ENCODE measurements at regions not wholly inside any gene's neighbourhood (a gene's known extent, or its start where the extent isn't known, plus 50 kb on each side); places are given as distances from the start of the nearest gene placed in this dataset.

- no peak overlapping the region for H3K4me3 ChIP-seq (ENCODE audit: control insufficient read depth in 1 of 7, extremely low read depth in 1 of 7, insufficient read depth in 4 of 7, low read depth in 2 of 7, low read length in 6 of 7)
- H3K27me3 ChIP-seq (replicated peaks in 2 of 5; ENCODE audit: control insufficient read depth in 4 of 5, insufficient read depth in 5 of 5, low read length in 4 of 5) = no peaks in the 10 kb centered on the region
- DNase-seq = no peak
- no peak overlapping the region for H3K27ac ChIP-seq (ENCODE audit: insufficient read depth in 1 of 2, low read depth in 1 of 2, low read length in 2 of 2, poor library complexity in 1 of 2, severe bottlenecking in 2 of 2)
- H3K36me3 ChIP-seq (ENCODE audit: control insufficient read depth in 4 of 4, insufficient read depth in 4 of 4, low read length in 3 of 4) = no peaks in the 10 kb centered on the region
- ChIA-PET CTCF (no interaction called here), POLR2A (no interaction called here)
- H3K9me3 ChIP-seq (ENCODE audit: control extremely low read depth in 1 of 5, control insufficient read depth in 4 of 5, insufficient read depth in 2 of 5, low read depth in 1 of 5, low read length in 4 of 5) = no peaks in the 10 kb centered on the region
- no peaks in the 10 kb centered on the region for H3K4me1 ChIP-seq (ENCODE audit: control extremely low read depth in 1 of 4, control insufficient read depth in 4 of 4, insufficient read depth in 4 of 4, low read length in 3 of 4)
These were observed 55.9 kb upstream of the ALB start for GRCh38 chr4:73348185-73348584.

- CTCF ChIA-PET = no interaction called here
- Histone ChIP-seq H3K36me3 (ENCODE audit: control insufficient read depth in 4 of 4, insufficient read depth in 4 of 4, low read length in 3 of 4) (no peaks in the 10 kb centered on the region), H3K4me1 (ENCODE audit: control extremely low read depth in 1 of 4, control insufficient read depth in 4 of 4, insufficient read depth in 4 of 4, low read length in 3 of 4) (no peaks in the 10 kb centered on the region), H3K27me3 (replicated peaks in 2 of 5; ENCODE audit: control insufficient read depth in 4 of 5, insufficient read depth in 5 of 5, low read length in 4 of 5) (no peaks in the 10 kb centered on the region), H3K9me3 (ENCODE audit: control extremely low read depth in 1 of 5, control insufficient read depth in 4 of 5, insufficient read depth in 2 of 5, low read depth in 1 of 5, low read length in 4 of 5) (no peaks in the 10 kb centered on the region), H3K4me3 (ENCODE audit: control insufficient read depth in 1 of 7, extremely low read depth in 1 of 7, insufficient read depth in 4 of 7, low read depth in 2 of 7, low read length in 6 of 7) (no peak overlapping the region), H3K27ac (ENCODE audit: insufficient read depth in 1 of 2, low read depth in 1 of 2, low read length in 2 of 2, poor library complexity in 1 of 2, severe bottlenecking in 2 of 2) (no peak overlapping the region)
- no peak for DNase-seq
- POLR2A ChIA-PET = no interaction called here
These were observed 56.6 kb upstream of the ALB start for GRCh38 chr4:73347497-73347896.

DNA sequence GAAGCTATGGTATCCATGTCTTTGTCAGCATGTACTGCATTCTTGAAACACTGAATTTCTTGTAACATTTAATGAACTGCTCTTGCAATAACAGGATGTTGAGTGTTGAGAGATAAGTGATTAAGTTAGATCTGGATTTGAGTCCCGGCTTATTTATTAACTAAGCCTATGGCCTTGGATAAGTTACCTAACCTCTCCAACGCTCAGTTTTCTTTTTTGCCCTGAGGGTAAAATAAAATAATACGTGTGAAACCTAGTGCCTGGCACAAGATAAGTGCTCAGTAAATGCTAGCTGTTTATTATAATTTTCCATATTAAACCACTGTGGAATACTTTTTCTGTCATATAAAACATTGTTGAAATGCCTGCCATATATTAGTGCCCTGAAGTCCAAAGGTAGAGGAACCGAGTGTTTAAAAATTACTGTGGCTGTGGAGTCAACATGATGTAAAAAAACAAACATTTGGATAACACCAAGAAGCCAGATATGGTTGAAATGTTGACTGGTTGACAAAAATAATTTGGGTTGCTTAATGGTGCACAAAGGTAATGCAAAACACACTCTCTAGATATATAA, 58.6 kb upstream of the ALB start:
- DNase-seq = no peak
- Histone ChIP-seq H3K4me1 (ENCODE audit: control extremely low read depth in 1 of 4, control insufficient read depth in 4 of 4, insufficient read depth in 4 of 4, low read length in 3 of 4) (no peaks in the 10 kb centered on the region), H3K27me3 (replicated peaks in 2 of 5; ENCODE audit: control insufficient read depth in 4 of 5, insufficient read depth in 5 of 5, low read length in 4 of 5) (no peaks in the 10 kb centered on the region), H3K4me3 (ENCODE audit: control insufficient read depth in 1 of 7, extremely low read depth in 1 of 7, insufficient read depth in 4 of 7, low read depth in 2 of 7, low read length in 6 of 7) (no peak overlapping the region), H3K36me3 (ENCODE audit: control insufficient read depth in 4 of 4, insufficient read depth in 4 of 4, low read length in 3 of 4) (no peaks in the 10 kb centered on the region), H3K9me3 (ENCODE audit: control extremely low read depth in 1 of 5, control insufficient read depth in 4 of 5, insufficient read depth in 2 of 5, low read depth in 1 of 5, low read length in 4 of 5) (no peaks in the 10 kb centered on the region), H3K27ac (ENCODE audit: insufficient read depth in 1 of 2, low read depth in 1 of 2, low read length in 2 of 2, poor library complexity in 1 of 2, severe bottlenecking in 2 of 2) (no peak overlapping the region)
- POLR2A ChIA-PET = no interaction called here
- CTCF ChIA-PET = interaction anchor here (0.9 kb wide), 1 partner anchor 11 kb away, joined by 3 read pairs; no protein-coding TSS in a partner anchor
- WGBS (ENCODE audit: insufficient coverage) = no CpG with 5 or more reads among the region's 4 CpGs

DNA sequence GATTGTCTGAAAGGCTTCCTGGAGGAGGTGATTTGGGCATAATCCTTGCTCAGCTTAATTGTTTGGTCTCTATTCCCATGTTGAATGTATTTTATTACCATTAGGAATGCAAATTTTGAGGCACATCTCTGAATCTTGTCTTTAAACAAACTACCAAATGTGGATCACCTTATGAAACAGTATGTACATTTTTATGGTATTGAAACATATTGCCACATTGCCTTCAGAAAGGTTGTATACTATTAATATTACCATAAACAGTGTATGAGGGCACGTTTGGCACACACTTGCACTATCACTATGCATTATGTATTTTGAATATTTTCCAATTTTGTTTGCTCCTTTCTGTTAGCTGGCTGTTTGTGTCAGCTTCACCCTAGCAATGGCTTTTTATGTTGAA, 60.0 kb upstream of the ALB start:
- no peaks in the 10 kb centered on the region for H3K9me3 ChIP-seq (ENCODE audit: control extremely low read depth in 1 of 5, control insufficient read depth in 4 of 5, insufficient read depth in 2 of 5, low read depth in 1 of 5, low read length in 4 of 5)
- no peaks in the 10 kb centered on the region for H3K4me1 ChIP-seq (ENCODE audit: control extremely low read depth in 1 of 4, control insufficient read depth in 4 of 4, insufficient read depth in 4 of 4, low read length in 3 of 4)
- no peaks in the 10 kb centered on the region for H3K36me3 ChIP-seq (ENCODE audit: control insufficient read depth in 4 of 4, insufficient read depth in 4 of 4, low read length in 3 of 4)
- ChIA-PET POLR2A (no interaction called here), CTCF (interaction anchor here (1.2 kb wide), 1 partner anchor 35 kb away, joined by 3 read pairs; no protein-coding TSS in a partner anchor)
- H3K4me3 ChIP-seq (ENCODE audit: control insufficient read depth in 1 of 7, extremely low read depth in 1 of 7, insufficient read depth in 4 of 7, low read depth in 2 of 7, low read length in 6 of 7) = no peak overlapping the region
- no peak for DNase-seq
- H3K27ac ChIP-seq (ENCODE audit: insufficient read depth in 1 of 2, low read depth in 1 of 2, low read length in 2 of 2, poor library complexity in 1 of 2, severe bottlenecking in 2 of 2) = no peak overlapping the region
- no peaks in the 10 kb centered on the region for H3K27me3 ChIP-seq (replicated peaks in 2 of 5; ENCODE audit: control insufficient read depth in 4 of 5, insufficient read depth in 5 of 5, low read length in 4 of 5)
- no CpG with 5 or more reads among the region's 1 CpG for WGBS (ENCODE audit: insufficient coverage)

- H3K27me3 ChIP-seq (replicated peaks in 2 of 5; ENCODE audit: control insufficient read depth in 4 of 5, insufficient read depth in 5 of 5, low read length in 4 of 5) = no peaks in the 10 kb centered on the region
- no peak for DNase-seq
- no peak overlapping the region for H3K27ac ChIP-seq (ENCODE audit: insufficient read depth in 1 of 2, low read depth in 1 of 2, low read length in 2 of 2, poor library complexity in 1 of 2, severe bottlenecking in 2 of 2)
- H3K9me3 ChIP-seq (ENCODE audit: control extremely low read depth in 1 of 5, control insufficient read depth in 4 of 5, insufficient read depth in 2 of 5, low read depth in 1 of 5, low read length in 4 of 5) = no peaks in the 10 kb centered on the region
- H3K36me3 ChIP-seq (ENCODE audit: control insufficient read depth in 4 of 4, insufficient read depth in 4 of 4, low read length in 3 of 4) = no peaks in the 10 kb centered on the region
- WGBS (ENCODE audit: insufficient coverage) = 92% methylated on average over 2 of the region's 4 CpGs
- no peak overlapping the region for H3K4me3 ChIP-seq (ENCODE audit: control insufficient read depth in 1 of 7, extremely low read depth in 1 of 7, insufficient read depth in 4 of 7, low read depth in 2 of 7, low read length in 6 of 7)
- H3K4me1 ChIP-seq (ENCODE audit: control extremely low read depth in 1 of 4, control insufficient read depth in 4 of 4, insufficient read depth in 4 of 4, low read length in 3 of 4) = no peaks in the 10 kb centered on the region
- POLR2A ChIA-PET = no interaction called here
- CTCF ChIA-PET = interaction anchor here (1.2 kb wide), 1 partner anchor 35 kb away, joined by 3 read pairs; no protein-coding TSS in a partner anchor
These were observed 60.7 kb upstream of the ALB start for GRCh38 chr4:73343432-73343831.

DNA sequence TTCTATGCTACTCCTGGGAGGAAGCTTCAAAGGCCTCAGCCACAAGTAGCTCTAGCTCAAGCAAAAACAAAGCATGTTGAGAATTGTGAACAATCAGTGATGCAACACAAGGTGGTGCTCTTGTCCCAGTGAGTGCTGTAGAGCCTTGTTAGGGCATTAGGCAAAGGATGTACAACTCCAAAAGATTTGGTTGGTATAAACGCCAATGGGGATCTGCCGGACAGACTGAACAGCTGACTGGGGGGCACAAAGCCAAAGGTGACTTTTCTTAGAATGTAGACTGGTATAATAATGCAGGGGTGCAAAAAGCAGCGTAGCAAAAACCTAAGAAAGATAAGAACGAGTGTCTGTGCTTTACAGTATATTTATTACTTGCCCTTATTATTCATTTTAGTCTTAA, 62.6 kb upstream of the ALB start:
- POLR2A ChIA-PET = no interaction called here
- Histone ChIP-seq H3K4me3 (ENCODE audit: control insufficient read depth in 1 of 7, extremely low read depth in 1 of 7, insufficient read depth in 4 of 7, low read depth in 2 of 7, low read length in 6 of 7) (no peak overlapping the region), H3K9me3 (ENCODE audit: control extremely low read depth in 1 of 5, control insufficient read depth in 4 of 5, insufficient read depth in 2 of 5, low read depth in 1 of 5, low read length in 4 of 5) (no peaks in the 10 kb centered on the region), H3K27ac (ENCODE audit: insufficient read depth in 1 of 2, low read depth in 1 of 2, low read length in 2 of 2, poor library complexity in 1 of 2, severe bottlenecking in 2 of 2) (no peak overlapping the region), H3K4me1 (ENCODE audit: control extremely low read depth in 1 of 4, control insufficient read depth in 4 of 4, insufficient read depth in 4 of 4, low read length in 3 of 4) (no peaks in the 10 kb centered on the region), H3K36me3 (ENCODE audit: control insufficient read depth in 4 of 4, insufficient read depth in 4 of 4, low read length in 3 of 4) (no peaks in the 10 kb centered on the region), H3K27me3 (replicated peaks in 2 of 5; ENCODE audit: control insufficient read depth in 4 of 5, insufficient read depth in 5 of 5, low read length in 4 of 5) (no peaks in the 10 kb centered on the region)
- peak; percentile 12 to 51 (median 46) for DNase-seq
- WGBS (ENCODE audit: insufficient coverage) = 96% methylated on average over 2 of the region's 4 CpGs
- CTCF ChIA-PET = interaction anchor here (1.0 to 2.2 kb wide), 6 partner anchors 14 to 793 kb away, joined by 3 to 7 read pairs (median 4); no protein-coding TSS in a partner anchor

DNA sequence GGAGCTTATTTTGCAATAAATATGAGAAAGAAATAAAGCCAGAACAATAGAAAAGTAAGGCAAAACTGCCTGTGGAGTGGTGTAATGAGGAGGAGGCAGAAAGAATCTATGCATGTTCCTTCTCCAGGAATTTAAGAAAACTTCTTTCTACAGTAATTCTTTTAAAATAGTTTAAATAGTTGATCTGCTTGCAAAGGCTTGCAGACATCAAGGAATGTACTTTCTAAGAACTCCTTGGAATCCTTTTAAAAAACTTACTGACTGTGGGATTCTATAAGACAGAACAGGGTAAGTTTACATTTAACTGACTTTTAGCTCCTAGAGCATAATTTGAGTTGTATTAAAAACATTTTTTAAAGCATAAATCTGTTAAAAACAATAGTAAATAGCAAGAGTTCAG, 63.2 kb upstream of the ALB start:
- DNase-seq = no peak
- POLR2A ChIA-PET = no interaction called here
- Histone ChIP-seq H3K9me3 (ENCODE audit: control extremely low read depth in 1 of 5, control insufficient read depth in 4 of 5, insufficient read depth in 2 of 5, low read depth in 1 of 5, low read length in 4 of 5) (no peaks in the 10 kb centered on the region), H3K27me3 (replicated peaks in 2 of 5; ENCODE audit: control insufficient read depth in 4 of 5, insufficient read depth in 5 of 5, low read length in 4 of 5) (no peaks in the 10 kb centered on the region), H3K4me3 (ENCODE audit: control insufficient read depth in 1 of 7, extremely low read depth in 1 of 7, insufficient read depth in 4 of 7, low read depth in 2 of 7, low read length in 6 of 7) (no peak overlapping the region), H3K4me1 (ENCODE audit: control extremely low read depth in 1 of 4, control insufficient read depth in 4 of 4, insufficient read depth in 4 of 4, low read length in 3 of 4) (no peaks in the 10 kb centered on the region), H3K27ac (ENCODE audit: insufficient read depth in 1 of 2, low read depth in 1 of 2, low read length in 2 of 2, poor library complexity in 1 of 2, severe bottlenecking in 2 of 2) (no peak overlapping the region), H3K36me3 (ENCODE audit: control insufficient read depth in 4 of 4, insufficient read depth in 4 of 4, low read length in 3 of 4) (no peaks in the 10 kb centered on the region)
- CTCF ChIA-PET = interaction anchor here (1.0 to 2.2 kb wide), 6 partner anchors 15 to 793 kb away, joined by 3 to 7 read pairs (median 4); no protein-coding TSS in a partner anchor

Data from common myeloid progenitor, CD34-positive (primary cell).